Ovary (tissue), 3 donors: ENCODE measurements at regions not wholly inside any gene's neighbourhood (a gene's known extent, or its start where the extent isn't known, plus 50 kb on each side); places are given as distances from the start of the nearest gene placed in this dataset.

Experiments
- POLR2A ChIP-seq: fragments of 450-650 bp; IDR thresholded peaks from one replicate; pipeline ENCODE4 v1.6.1; 2017; ENCODE audit warnings: antibody characterized with exemption, mild to moderate bottlenecking, moderate library complexity
- TF ChIP-seq, protein P1 (sequence below), 3 donors: fragments of 450-650 bp in 2 of 3; fragments of 200-600 bp in 1 of 3; IDR thresholded peaks; one replicate each; pipeline versions ENCODE4 v1.5.1 to v1.8.0; 2016 to 2022; ENCODE audit warnings: antibody characterized with exemption in 3 of 3, mild to moderate bottlenecking in 1 of 3
- donor health status: DM: no; HTN: no; CAD: no.

DNA sequence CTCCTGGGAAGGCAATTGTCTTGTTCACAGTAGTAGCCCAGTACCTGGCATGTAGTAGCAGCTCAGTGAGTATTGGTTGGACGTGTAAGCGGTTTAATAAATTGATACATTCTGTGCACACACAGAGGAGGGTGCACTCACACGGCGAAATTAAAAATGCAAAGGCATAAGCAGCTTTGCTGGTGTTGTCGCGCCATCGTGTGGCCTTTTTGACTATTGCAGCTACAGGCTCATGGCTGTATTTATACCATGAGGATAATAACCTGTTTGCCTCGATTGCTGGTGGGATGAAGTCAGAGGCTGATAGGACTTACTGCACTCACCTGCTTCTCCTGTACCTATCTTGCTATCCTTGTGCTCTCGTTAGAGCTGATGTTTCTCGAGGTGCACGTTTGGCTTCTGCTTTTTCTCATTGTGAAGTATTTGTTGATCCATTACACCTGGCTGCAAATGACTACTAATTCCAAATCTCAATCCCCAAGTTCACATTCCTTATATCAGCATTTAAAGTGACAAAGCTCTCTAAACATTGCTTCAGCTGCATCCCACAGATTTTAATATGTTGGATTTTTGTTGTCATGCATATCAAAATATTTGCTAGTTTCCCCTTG lies 61.5 kb downstream of the TBXT start:
- TF ChIP-seq, protein P1, sequence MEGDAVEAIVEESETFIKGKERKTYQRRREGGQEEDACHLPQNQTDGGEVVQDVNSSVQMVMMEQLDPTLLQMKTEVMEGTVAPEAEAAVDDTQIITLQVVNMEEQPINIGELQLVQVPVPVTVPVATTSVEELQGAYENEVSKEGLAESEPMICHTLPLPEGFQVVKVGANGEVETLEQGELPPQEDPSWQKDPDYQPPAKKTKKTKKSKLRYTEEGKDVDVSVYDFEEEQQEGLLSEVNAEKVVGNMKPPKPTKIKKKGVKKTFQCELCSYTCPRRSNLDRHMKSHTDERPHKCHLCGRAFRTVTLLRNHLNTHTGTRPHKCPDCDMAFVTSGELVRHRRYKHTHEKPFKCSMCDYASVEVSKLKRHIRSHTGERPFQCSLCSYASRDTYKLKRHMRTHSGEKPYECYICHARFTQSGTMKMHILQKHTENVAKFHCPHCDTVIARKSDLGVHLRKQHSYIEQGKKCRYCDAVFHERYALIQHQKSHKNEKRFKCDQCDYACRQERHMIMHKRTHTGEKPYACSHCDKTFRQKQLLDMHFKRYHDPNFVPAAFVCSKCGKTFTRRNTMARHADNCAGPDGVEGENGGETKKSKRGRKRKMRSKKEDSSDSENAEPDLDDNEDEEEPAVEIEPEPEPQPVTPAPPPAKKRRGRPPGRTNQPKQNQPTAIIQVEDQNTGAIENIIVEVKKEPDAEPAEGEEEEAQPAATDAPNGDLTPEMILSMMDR (IDR thresholded peaks at IDR 0.05), result peak; percentile 70 to 93 (median 90)
- TF ChIP-seq POLR2A, result no peak
